ENCODE measurements at regions not wholly inside any gene's neighbourhood (a gene's known extent, or its start where the extent isn't known, plus 50 kb on each side); places are given as distances from the start of the nearest gene placed in this dataset.
"Not testable (repeated sequence)": the region's sequence is repeated elsewhere in the genome, so short reads cannot be mapped to it uniquely, and the experiment has no call there.

GRCh38 chr5:124172389-124173003 is 573.9 kb downstream of the ZNF608 start:
- TF ChIP-seq CTCF (IDR thresholded peaks at IDR 0.05; ENCODE audit: low read depth, low read length, missing control alignments), result no peak
- DNase-seq (ENCODE audit: low read depth), result no peak
- no peak overlapping the region for H3K4me3 ChIP-seq (ENCODE audit: low read depth, low read length)
- in situ Hi-C loops (cut with HindIII; ENCODE audit: low sequenced_read_pairs), result no loop called here

GRCh38 chr5:124168093-124168492 is 578.3 kb downstream of the ZNF608 start:
- H3K4me3 ChIP-seq (ENCODE audit: low read depth, low read length); DNase-seq (ENCODE audit: low read depth); in situ Hi-C loops (cut with HindIII; ENCODE audit: low sequenced_read_pairs): not testable (repeated sequence)

- H3K4me3 ChIP-seq (ENCODE audit: low read depth, low read length), result no peak overlapping the region
- DNase-seq (ENCODE audit: low read depth), result no peak
- no peak for TF ChIP-seq CTCF (IDR thresholded peaks at IDR 0.05; ENCODE audit: low read depth, low read length, missing control alignments)
- in situ Hi-C loops (cut with HindIII; ENCODE audit: low sequenced_read_pairs), result no loop called here
These were observed 583.5 kb downstream of the ZNF608 start for GRCh38 chr5:124162767-124163532.

- no peak for DNase-seq (ENCODE audit: low read depth)
- in situ Hi-C loops (cut with HindIII; ENCODE audit: low sequenced_read_pairs), result no loop called here
- TF ChIP-seq CTCF (IDR thresholded peaks at IDR 0.05; ENCODE audit: low read depth, low read length, missing control alignments), result no peak
- no peak overlapping the region for H3K4me3 ChIP-seq (ENCODE audit: low read depth, low read length)
These were observed 585.2 kb downstream of the ZNF608 start for GRCh38 chr5:124161266-124161665.

GRCh38 chr5:124160265-124160664 is 586.2 kb downstream of the ZNF608 start:
- no peak for DNase-seq (ENCODE audit: low read depth)
- in situ Hi-C loops (cut with HindIII; ENCODE audit: low sequenced_read_pairs), result no loop called here
- no peak for TF ChIP-seq CTCF (IDR thresholded peaks at IDR 0.05; ENCODE audit: low read depth, low read length, missing control alignments)
- H3K4me3 ChIP-seq (ENCODE audit: low read depth, low read length), result no peak overlapping the region

GRCh38 chr5:124157320-124157719 is 589.1 kb downstream of the ZNF608 start:
- in situ Hi-C loops (cut with HindIII; ENCODE audit: low sequenced_read_pairs), result no loop called here
- no peak overlapping the region for H3K4me3 ChIP-seq (ENCODE audit: low read depth, low read length)
- DNase-seq (ENCODE audit: low read depth), result no peak
- no peak for TF ChIP-seq CTCF (IDR thresholded peaks at IDR 0.05; ENCODE audit: low read depth, low read length, missing control alignments)

- TF ChIP-seq CTCF (IDR thresholded peaks at IDR 0.05; ENCODE audit: low read depth, low read length, missing control alignments), result no peak
- peak; percentile 15 for DNase-seq (ENCODE audit: low read depth)
- no peak overlapping the region for H3K4me3 ChIP-seq (ENCODE audit: low read depth, low read length)
- in situ Hi-C loops (cut with HindIII; ENCODE audit: low sequenced_read_pairs), result no loop called here
These were observed 589.9 kb downstream of the ZNF608 start for GRCh38 chr5:124156415-124156996.
